MM.1S (cell line): ENCODE measurements at regions not wholly inside any gene's neighbourhood (a gene's known extent, or its start where the extent isn't known, plus 50 kb on each side); places are given as distances from the start of the nearest gene placed in this dataset.

Experiments used
- CTCF ChIP-seq: fragments of 300-600 bp; sonication (generic); IDR thresholded peaks from 2 replicates; pipeline ENCODE4 v1.5.1; 2016; ENCODE audit warnings: antibody characterized with exemption, low read length, mixed read lengths
- EZH2 ChIP-seq: fragments of 300-600 bp; sonication (generic); optimal IDR thresholded peaks from 2 replicates; pipeline ENCODE3; 2017; ENCODE audit warnings: low read depth, mild to moderate bottlenecking, antibody characterized with exemption, low read length, mixed read lengths
- EZH2phosphoT487 ChIP-seq: fragments of 300-600 bp; sonication (generic); IDR thresholded peaks from 2 replicates; pipeline ENCODE4 v1.6.1; 2018; ENCODE audit warnings: antibody characterized with exemption, low read length

GRCh38 chr13:44103429-44104196 is 223.9 kb downstream of the LACC1 start:
- TF ChIP-seq CTCF (no peak), EZH2phosphoT487 (no peak), EZH2 (no peak)
